Stimulated activated CD8-positive, alpha-beta memory T cell treated with anti-CD3 and anti-CD28 coated beads, Interleukin-15, amount 100 ng/mL, for 48 hours (primary cell): ENCODE measurements at regions not wholly inside any gene's neighbourhood (a gene's known extent, or its start where the extent isn't known, plus 50 kb on each side); places are given as distances from the start of the nearest gene placed in this dataset.

Experiments used
- DNase-seq, 2 donors: peaks; one replicate each; pipeline ENCODE4 v3.0.0-alpha.2; 2020; ENCODE audit warnings: low read depth in 2 of 2

GRCh38 chr15:39376371-39376909, 204.4 kb upstream of the THBS1 start:
- no peak for DNase-seq

- DNase-seq, result no peak
Observed at GRCh38 chr15:39381517-39381916, 199.4 kb upstream of the THBS1 start.

GRCh38 chr15:39388118-39388517, 192.8 kb upstream of the THBS1 start:
- DNase-seq, result no peak

GRCh38 chr15:39391230-39391629, 189.6 kb upstream of the THBS1 start:
- no peak for DNase-seq

GRCh38 chr15:39392469-39393047, 188.3 kb upstream of the THBS1 start:
- DNase-seq, result no peak

GRCh38 chr15:39393575-39394335, 187.1 kb upstream of the THBS1 start:
- no peak for DNase-seq

- DNase-seq, result no peak
Observed at GRCh38 chr15:39394496-39394895, 186.4 kb upstream of the THBS1 start.

GRCh38 chr15:39396979-39397615, 183.8 kb upstream of the THBS1 start:
- DNase-seq, result no peak

GRCh38 chr15:39397883-39398282, 183.0 kb upstream of the THBS1 start:
- no peak for DNase-seq

- no peak for DNase-seq
Observed at GRCh38 chr15:39399600-39399999, 181.3 kb upstream of the THBS1 start.

GRCh38 chr15:39400002-39400401, 180.9 kb upstream of the THBS1 start:
- DNase-seq, result no peak

- no peak for DNase-seq
Observed at GRCh38 chr15:39400821-39401550, 179.9 kb upstream of the THBS1 start.

- no peak for DNase-seq
Observed at GRCh38 chr15:39403640-39404117, 177.2 kb upstream of the THBS1 start.

- DNase-seq, result no peak
Observed at GRCh38 chr15:39404767-39405181, 176.1 kb upstream of the THBS1 start.

- DNase-seq, result no peak
Observed at GRCh38 chr15:39406485-39406884, 174.4 kb upstream of the THBS1 start.

- no peak for DNase-seq
Observed at GRCh38 chr15:39407116-39407515, 173.8 kb upstream of the THBS1 start.

GRCh38 chr15:39409876-39410530, 170.9 kb upstream of the THBS1 start:
- no peak for DNase-seq

GRCh38 chr15:39411102-39411989, 169.5 kb upstream of the THBS1 start:
- DNase-seq, result no peak

GRCh38 chr15:39413558-39413957, 167.3 kb upstream of the THBS1 start:
- no peak for DNase-seq

GRCh38 chr15:39414201-39414600, 166.7 kb upstream of the THBS1 start:
- no peak for DNase-seq
